Activated naive CD8-positive, alpha-beta T cell treated with anti-CD3 and anti-CD28 coated beads, Interleukin-2, amount 10 ng/mL, durations not matched to agents 7 days and 5 days (primary cell): ENCODE measurements at regions not wholly inside any gene's neighbourhood (a gene's known extent, or its start where the extent isn't known, plus 50 kb on each side); places are given as distances from the start of the nearest gene placed in this dataset.

Experiments used
- ATAC-seq: fragments of 150-1000 bp; cut with Tn5 transposase; one replicate; pipeline ENCODE4 v1.10.0; 2021; ENCODE audit warnings: low read depth, moderate library complexity
- POLR2A ChIA-PET: fragments of 350-600 bp; sonication (Branson Sonifier 250); formaldehyde crosslinking; loops from one replicate; lab custom pipeline; 2021; ENCODE audit warnings: antibody characterized with exemption; lab: Charles Lee
- DNase-seq: peaks from one replicate; pipeline ENCODE4 v3.0.0; 2021
- H3K27ac Mint-ChIP-seq: one replicate; pipeline ENCODE4 v1.8.0; 2022; ENCODE audit warnings: mild to moderate bottlenecking, mixed read lengths
- H3K27me3 Mint-ChIP-seq: one replicate; pipeline ENCODE4 v1.8.0; 2022; ENCODE audit warnings: mild to moderate bottlenecking, moderate library complexity, mixed read lengths
- H3K36me3 Mint-ChIP-seq: one replicate; pipeline ENCODE4 v1.8.0; 2021; ENCODE audit warnings: mild to moderate bottlenecking, mixed read lengths
- H3K4me1 Mint-ChIP-seq: one replicate; pipeline ENCODE4 v1.8.0; 2021; ENCODE audit warnings: mixed read lengths
- H3K4me3 Mint-ChIP-seq: one replicate; pipeline ENCODE4 v1.8.0; 2022; ENCODE audit warnings: mild to moderate bottlenecking, moderate library complexity, mixed read lengths
- H3K9me3 Mint-ChIP-seq: one replicate; pipeline ENCODE4 v1.8.0; 2021; ENCODE audit warnings: mixed read lengths

- Mint-ChIP-seq H3K36me3 (no peaks in the 10 kb centered on the region), H3K27me3 (no peaks in the 10 kb centered on the region), H3K4me1 (no peaks in the 10 kb centered on the region), H3K27ac (no peak overlapping the region), H3K4me3 (no peak overlapping the region), H3K9me3 (no peaks in the 10 kb centered on the region)
- POLR2A ChIA-PET, result no interaction called here
- DNase-seq (no peak), ATAC-seq (no peak)
These were observed 429.6 kb downstream of the PLPP3 start for GRCh38 chr1:56149761-56150160.

DNA sequence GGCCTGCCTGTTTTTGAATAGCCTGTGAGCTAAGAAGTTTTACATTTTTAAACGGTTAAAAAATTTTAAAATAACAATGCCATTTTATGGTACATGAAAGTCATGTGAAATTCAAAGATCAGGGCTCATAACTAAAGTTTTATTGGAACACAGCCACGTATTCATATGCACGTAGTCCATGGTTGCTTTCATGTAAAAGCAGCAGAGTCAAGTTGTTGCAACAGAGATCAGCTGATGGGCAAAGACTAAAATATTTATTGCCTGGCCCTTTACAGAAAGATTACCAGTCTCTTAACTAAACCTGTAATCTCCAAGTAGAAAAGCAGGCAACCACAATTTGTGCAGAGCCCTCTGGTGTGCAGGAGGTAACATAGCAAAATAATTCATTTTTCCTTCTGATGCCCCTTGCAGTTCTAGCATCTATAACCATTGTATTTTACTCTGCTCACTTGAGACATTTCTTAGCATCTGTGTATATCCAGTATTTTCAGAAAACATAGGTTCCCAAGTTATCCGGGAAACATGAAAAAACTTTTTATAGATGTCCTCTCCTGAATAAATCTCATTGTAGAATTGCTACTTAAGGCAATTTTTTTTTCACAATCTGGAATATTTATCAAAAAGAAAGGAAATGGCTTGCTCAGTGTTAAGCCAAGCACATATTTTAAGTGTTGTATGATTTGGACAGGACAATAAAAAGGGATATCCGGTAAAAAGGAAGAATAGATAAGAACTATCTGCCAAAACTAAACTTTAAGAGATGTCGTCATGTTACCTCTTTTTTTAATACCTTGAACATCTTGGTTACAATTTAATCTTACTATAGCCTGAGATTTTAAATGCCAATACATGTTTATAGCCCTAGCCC, 430.8 kb downstream of the PLPP3 start:
- no peaks in the 10 kb centered on the region for H3K9me3 Mint-ChIP-seq
- POLR2A ChIA-PET, result no interaction called here
- H3K36me3 Mint-ChIP-seq, result no peaks in the 10 kb centered on the region
- no peak overlapping the region for H3K4me3 Mint-ChIP-seq
- DNase-seq, result no peak
- no peak overlapping the region for H3K27ac Mint-ChIP-seq
- no peaks in the 10 kb centered on the region for H3K27me3 Mint-ChIP-seq
- H3K4me1 Mint-ChIP-seq, result no peaks in the 10 kb centered on the region
- no peak for ATAC-seq

- no peak overlapping the region for H3K27ac Mint-ChIP-seq
- POLR2A ChIA-PET, result no interaction called here
- no peak overlapping the region for H3K4me3 Mint-ChIP-seq
- DNase-seq, result no peak
- no peak for ATAC-seq
- H3K36me3 Mint-ChIP-seq, result no peaks in the 10 kb centered on the region
- H3K9me3 Mint-ChIP-seq, result no peaks in the 10 kb centered on the region
- H3K27me3 Mint-ChIP-seq, result no peaks in the 10 kb centered on the region
- H3K4me1 Mint-ChIP-seq, result no peaks in the 10 kb centered on the region
These were observed 431.9 kb downstream of the PLPP3 start for GRCh38 chr1:56147459-56147858.

DNA sequence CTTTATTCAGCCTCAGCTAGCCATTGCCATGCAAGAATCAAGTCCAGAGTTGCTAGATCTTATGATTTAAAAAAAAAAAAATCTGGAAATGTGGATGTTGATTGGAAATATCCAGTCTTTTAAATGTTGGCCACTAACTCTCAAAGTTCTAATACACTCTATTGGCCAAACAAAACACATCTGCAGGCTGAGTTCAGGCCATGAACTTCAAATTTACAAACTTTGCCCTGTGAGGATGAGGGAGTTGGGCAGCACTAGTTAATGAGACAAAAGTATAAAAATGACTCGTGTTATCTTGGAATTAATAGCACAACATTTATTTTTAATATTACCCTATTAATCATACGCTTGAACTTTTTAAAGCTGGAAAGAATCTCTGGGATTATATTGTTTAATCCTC, 432.3 kb downstream of the PLPP3 start:
- Mint-ChIP-seq H3K27ac (no peak overlapping the region), H3K4me3 (no peak overlapping the region), H3K9me3 (no peaks in the 10 kb centered on the region), H3K27me3 (no peaks in the 10 kb centered on the region), H3K4me1 (no peaks in the 10 kb centered on the region), H3K36me3 (no peaks in the 10 kb centered on the region)
- DNase-seq (no peak), ATAC-seq (no peak)
- POLR2A ChIA-PET, result no interaction called here

- no peaks in the 10 kb centered on the region for H3K27me3 Mint-ChIP-seq
- POLR2A ChIA-PET, result no interaction called here
- no peaks in the 10 kb centered on the region for H3K4me1 Mint-ChIP-seq
- H3K9me3 Mint-ChIP-seq, result no peaks in the 10 kb centered on the region
- H3K27ac Mint-ChIP-seq, result no peak overlapping the region
- no peak overlapping the region for H3K4me3 Mint-ChIP-seq
- no peak for DNase-seq
- H3K36me3 Mint-ChIP-seq, result no peaks in the 10 kb centered on the region
- no peak for ATAC-seq
These were observed 432.9 kb downstream of the PLPP3 start for GRCh38 chr1:56146449-56146848.

DNA sequence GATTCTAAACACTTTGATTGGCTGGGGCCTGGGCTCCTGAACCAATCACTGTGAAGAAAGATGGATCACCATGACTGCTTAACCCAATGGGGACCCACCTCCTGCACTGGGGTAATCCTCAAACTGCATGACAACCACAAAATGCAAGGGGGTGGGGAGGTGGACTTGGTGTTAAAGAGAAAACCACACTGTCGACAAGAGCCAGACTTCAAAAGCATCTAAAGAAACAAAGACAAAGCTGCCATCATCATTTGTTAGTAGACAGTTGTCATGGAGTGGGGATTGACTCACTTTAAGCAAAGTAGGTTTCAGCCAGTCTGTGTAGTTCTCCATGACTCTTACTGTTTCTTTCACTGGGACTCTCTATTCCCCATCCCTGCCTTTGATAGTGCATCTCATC, 433.8 kb downstream of the PLPP3 start:
- Mint-ChIP-seq H3K27me3 (no peaks in the 10 kb centered on the region), H3K4me1 (no peaks in the 10 kb centered on the region)
- ATAC-seq, result no peak

DNA sequence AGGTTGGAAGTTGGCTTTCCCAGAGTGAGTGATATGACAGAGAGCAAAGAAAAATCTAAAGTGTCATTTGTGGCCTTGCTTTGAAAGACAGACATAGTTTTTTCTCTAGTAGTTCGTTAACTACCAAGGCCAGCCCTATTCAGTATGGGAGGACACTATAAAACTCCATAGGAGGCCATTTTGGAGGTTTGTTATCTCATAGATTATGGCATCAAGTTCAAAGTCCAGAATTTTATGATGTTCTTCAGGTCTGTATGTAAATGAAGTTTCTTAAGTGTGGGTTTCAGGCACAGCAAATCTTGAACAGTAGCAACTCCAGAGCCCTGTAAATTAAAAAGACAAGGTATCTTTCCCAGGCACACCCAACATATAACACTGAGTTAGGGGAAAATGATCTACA, 437.1 kb downstream of the PLPP3 start:
- Mint-ChIP-seq H3K4me1 (no peaks in the 10 kb centered on the region), H3K4me3 (no peak overlapping the region), H3K36me3 (no peaks in the 10 kb centered on the region), H3K9me3 (no peaks in the 10 kb centered on the region), H3K27ac (no peak overlapping the region), H3K27me3 (no peaks in the 10 kb centered on the region)
- ATAC-seq (no peak), DNase-seq (no peak)
- POLR2A ChIA-PET, result no interaction called here

More for the DNA sequence above, 433.8 kb downstream of the PLPP3 start:
- Mint-ChIP-seq H3K4me3 (no peak overlapping the region), H3K9me3 (no peaks in the 10 kb centered on the region), H3K36me3 (no peaks in the 10 kb centered on the region), H3K27ac (no peak overlapping the region)
- POLR2A ChIA-PET, result no interaction called here
- DNase-seq, result no peak

GRCh38 chr1:56139836-56140235, 439.5 kb downstream of the PLPP3 start:
- Mint-ChIP-seq H3K27ac (no peak overlapping the region), H3K4me3 (no peak overlapping the region), H3K27me3 (no peaks in the 10 kb centered on the region), H3K9me3 (no peaks in the 10 kb centered on the region), H3K4me1 (no peaks in the 10 kb centered on the region), H3K36me3 (no peaks in the 10 kb centered on the region)
- DNase-seq, result no peak
- POLR2A ChIA-PET, result no interaction called here
- ATAC-seq, result no peak

- DNase-seq (no peak), ATAC-seq (no peak)
- no peak overlapping the region for H3K4me3 Mint-ChIP-seq
- no peaks in the 10 kb centered on the region for H3K9me3 Mint-ChIP-seq
- no peaks in the 10 kb centered on the region for H3K27me3 Mint-ChIP-seq
- no peaks in the 10 kb centered on the region for H3K4me1 Mint-ChIP-seq
- no peak overlapping the region for H3K27ac Mint-ChIP-seq
- no peaks in the 10 kb centered on the region for H3K36me3 Mint-ChIP-seq
- POLR2A ChIA-PET, result no interaction called here
These were observed 441.6 kb downstream of the PLPP3 start for GRCh38 chr1:56137521-56138505.

DNA sequence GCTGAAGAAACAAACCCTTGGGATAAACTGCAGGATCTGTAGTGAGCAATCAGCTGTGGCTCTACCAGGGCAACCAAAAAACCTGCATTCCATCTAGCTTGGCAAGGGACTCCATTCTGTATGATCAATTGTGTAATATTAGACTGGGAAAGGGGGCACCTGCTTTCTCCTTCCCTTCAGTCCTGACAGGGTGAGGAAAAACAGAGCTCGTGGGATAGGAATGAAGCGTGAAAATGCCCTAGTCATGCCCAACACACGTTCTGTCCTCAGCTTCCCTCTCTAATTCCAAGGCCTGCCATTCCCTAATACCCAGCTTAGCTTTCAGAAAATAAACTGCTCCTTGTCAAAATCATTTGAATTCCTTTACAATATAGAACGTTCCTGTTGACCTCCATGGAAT, 442.3 kb downstream of the PLPP3 start:
- no peak for DNase-seq
- Mint-ChIP-seq H3K27me3 (no peaks in the 10 kb centered on the region), H3K9me3 (no peaks in the 10 kb centered on the region), H3K4me3 (no peak overlapping the region), H3K36me3 (no peaks in the 10 kb centered on the region), H3K27ac (no peak overlapping the region), H3K4me1 (no peaks in the 10 kb centered on the region)
- no peak for ATAC-seq
- POLR2A ChIA-PET, result no interaction called here

DNA sequence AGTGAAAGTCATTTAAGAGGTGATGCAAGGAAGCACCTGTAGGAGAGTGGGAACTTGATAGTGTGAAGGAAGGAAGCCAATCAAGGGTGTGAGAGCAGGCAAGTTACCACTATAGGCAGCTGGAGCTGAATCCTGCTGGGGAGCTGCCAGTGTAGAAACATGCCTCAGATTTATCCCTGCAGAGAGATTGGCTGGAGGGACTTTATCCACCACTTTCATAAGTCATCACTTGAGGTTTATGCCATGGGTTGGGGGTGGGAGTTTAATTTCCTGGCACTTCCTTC, 443.6 kb downstream of the PLPP3 start:
- H3K27me3 Mint-ChIP-seq, result no peaks in the 10 kb centered on the region
- H3K27ac Mint-ChIP-seq, result no peak overlapping the region
- no peak for ATAC-seq
- no peaks in the 10 kb centered on the region for H3K4me1 Mint-ChIP-seq
- H3K36me3 Mint-ChIP-seq, result no peaks in the 10 kb centered on the region
- DNase-seq, result no peak
- H3K9me3 Mint-ChIP-seq, result no peaks in the 10 kb centered on the region
- H3K4me3 Mint-ChIP-seq, result no peak overlapping the region
- POLR2A ChIA-PET, result no interaction called here

GRCh38 chr1:56135069-56135863, 444.1 kb downstream of the PLPP3 start:
- Mint-ChIP-seq H3K27ac (no peak overlapping the region), H3K4me3 (no peak overlapping the region), H3K27me3 (no peaks in the 10 kb centered on the region), H3K4me1 (no peaks in the 10 kb centered on the region), H3K9me3 (peaks cover 1% of the 10 kb centered on the region), H3K36me3 (no peaks in the 10 kb centered on the region)
- DNase-seq, result no peak
- ATAC-seq, result no peak
- POLR2A ChIA-PET, result no interaction called here
